ENCODE measurements at regions not wholly inside any gene's neighbourhood (a gene's known extent, or its start where the extent isn't known, plus 50 kb on each side); places are given as distances from the start of the nearest gene placed in this dataset.
A peak's percentile ranks its signal among the peaks of the same experiment; 100 is the strongest.

DNA sequence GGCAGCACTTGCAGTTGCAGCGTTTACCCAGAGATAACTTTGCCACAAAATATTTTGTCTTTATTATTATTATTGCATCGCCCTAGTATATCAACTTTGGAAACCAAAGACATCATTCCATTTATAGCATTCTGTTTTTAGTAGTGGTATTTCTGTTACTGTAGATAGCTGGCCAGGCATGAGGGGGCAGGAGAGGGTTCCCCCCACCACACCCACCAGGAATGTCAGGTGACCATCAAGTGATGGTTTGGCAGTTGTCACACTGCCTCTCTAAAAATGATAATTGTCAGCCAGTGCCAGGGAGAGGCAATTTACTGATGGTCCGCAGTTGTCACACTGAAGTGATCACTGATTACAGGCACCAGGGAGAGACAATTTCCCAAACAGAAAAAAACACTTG is 135.6 kb downstream of the TSEN15 start:
- TF ChIP-seq, protein P1, sequence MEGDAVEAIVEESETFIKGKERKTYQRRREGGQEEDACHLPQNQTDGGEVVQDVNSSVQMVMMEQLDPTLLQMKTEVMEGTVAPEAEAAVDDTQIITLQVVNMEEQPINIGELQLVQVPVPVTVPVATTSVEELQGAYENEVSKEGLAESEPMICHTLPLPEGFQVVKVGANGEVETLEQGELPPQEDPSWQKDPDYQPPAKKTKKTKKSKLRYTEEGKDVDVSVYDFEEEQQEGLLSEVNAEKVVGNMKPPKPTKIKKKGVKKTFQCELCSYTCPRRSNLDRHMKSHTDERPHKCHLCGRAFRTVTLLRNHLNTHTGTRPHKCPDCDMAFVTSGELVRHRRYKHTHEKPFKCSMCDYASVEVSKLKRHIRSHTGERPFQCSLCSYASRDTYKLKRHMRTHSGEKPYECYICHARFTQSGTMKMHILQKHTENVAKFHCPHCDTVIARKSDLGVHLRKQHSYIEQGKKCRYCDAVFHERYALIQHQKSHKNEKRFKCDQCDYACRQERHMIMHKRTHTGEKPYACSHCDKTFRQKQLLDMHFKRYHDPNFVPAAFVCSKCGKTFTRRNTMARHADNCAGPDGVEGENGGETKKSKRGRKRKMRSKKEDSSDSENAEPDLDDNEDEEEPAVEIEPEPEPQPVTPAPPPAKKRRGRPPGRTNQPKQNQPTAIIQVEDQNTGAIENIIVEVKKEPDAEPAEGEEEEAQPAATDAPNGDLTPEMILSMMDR (IDR thresholded peaks at IDR 0.05; ENCODE audit: borderline replicate concordance, extremely low read depth, insufficient read depth), result no peak
- H3K36me3 ChIP-seq (ENCODE audit: control insufficient read depth in 2 of 3, insufficient read depth in 3 of 3, low read length in 3 of 3), result no peaks in the 10 kb centered on the region
- peaks cover 0 to 5% (median 0%) of the 10 kb centered on the region in 3 donors for H3K4me1 ChIP-seq (ENCODE audit: control insufficient read depth in 2 of 3, insufficient read depth in 2 of 3, low read depth in 1 of 3, low read length in 3 of 3)
- DNase-seq (no peak), FAIRE-seq (no peak)
- H3K27me3 ChIP-seq (ENCODE audit: control insufficient read depth, insufficient read depth, low read length), result no peaks in the 10 kb centered on the region
- no peaks in the 10 kb centered on the region for H3K9me3 ChIP-seq (ENCODE audit: control insufficient read depth in 2 of 3, insufficient read depth in 1 of 3, low read length in 3 of 3)
- H3K27ac ChIP-seq (ENCODE audit: low read depth in 2 of 2, low read length in 2 of 2), result no peak overlapping the region
- intact Hi-C loops (cut with DNase I), result no loop called here
- H3K9ac ChIP-seq (ENCODE audit: low read length in 3 of 3), result no peak overlapping the region
- no peak overlapping the region for H3K4me3 ChIP-seq (ENCODE audit: low read length in 3 of 3)

DNA sequence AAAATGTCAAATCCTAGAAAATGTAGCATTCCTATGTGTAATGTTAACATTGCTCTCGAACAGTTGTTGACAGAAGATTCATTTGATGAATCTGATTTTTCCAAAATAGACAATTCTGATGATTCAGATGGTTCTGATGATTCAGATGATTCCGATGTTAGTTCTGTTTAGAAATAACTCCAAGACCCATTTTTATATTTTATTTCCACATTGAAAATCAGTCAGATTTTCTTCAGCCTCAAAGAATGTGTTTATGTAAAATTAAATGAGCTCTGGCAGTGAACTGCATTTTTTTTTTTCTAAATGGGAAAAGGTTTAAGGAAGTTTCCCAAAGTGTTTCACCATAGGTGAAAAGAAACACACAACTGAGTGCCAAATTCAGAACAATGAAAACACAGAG is 136.5 kb downstream of the TSEN15 start:
- no peaks in the 10 kb centered on the region for H3K9me3 ChIP-seq (ENCODE audit: control insufficient read depth in 2 of 3, insufficient read depth in 1 of 3, low read length in 3 of 3)
- no peak overlapping the region for H3K27ac ChIP-seq (ENCODE audit: low read depth in 2 of 2, low read length in 2 of 2)
- intact Hi-C loops (cut with DNase I), result no loop called here
- FAIRE-seq (no peak), DNase-seq (no peak)
- TF ChIP-seq, protein P1 (IDR thresholded peaks at IDR 0.05; ENCODE audit: borderline replicate concordance, extremely low read depth, insufficient read depth), result no peak
- no peaks in the 10 kb centered on the region for H3K27me3 ChIP-seq (ENCODE audit: control insufficient read depth, insufficient read depth, low read length)
- H3K4me3 ChIP-seq (ENCODE audit: low read length in 3 of 3), result no peak overlapping the region
- H3K9ac ChIP-seq (ENCODE audit: low read length in 3 of 3), result no peak overlapping the region
- H3K36me3 ChIP-seq (ENCODE audit: control insufficient read depth in 2 of 3, insufficient read depth in 3 of 3, low read length in 3 of 3), result no peaks in the 10 kb centered on the region
- peaks cover 0 to 5% (median 0%) of the 10 kb centered on the region in 3 donors for H3K4me1 ChIP-seq (ENCODE audit: control insufficient read depth in 2 of 3, insufficient read depth in 2 of 3, low read depth in 1 of 3, low read length in 3 of 3)

DNA sequence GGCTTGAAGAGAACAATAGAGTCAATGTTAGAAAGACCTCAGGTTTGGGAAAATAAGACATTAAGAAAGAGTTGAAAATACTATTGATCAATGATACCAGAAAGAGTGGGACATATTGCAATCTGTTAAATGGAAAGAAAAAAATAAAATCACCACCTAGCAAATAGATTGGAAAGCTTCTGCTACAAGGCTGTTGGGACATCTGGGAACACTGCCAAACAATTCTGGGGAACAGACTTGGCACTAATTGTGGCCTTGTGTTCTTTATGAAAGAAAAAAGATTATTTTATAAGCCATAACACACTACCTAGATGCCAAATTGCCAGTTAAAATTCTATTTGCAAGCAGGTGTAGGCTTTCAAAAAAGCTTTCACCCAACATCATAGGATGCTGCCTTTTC is 137.8 kb downstream of the TSEN15 start:
- Histone ChIP-seq H3K9ac (ENCODE audit: low read length in 3 of 3) (no peak overlapping the region), H3K27me3 (ENCODE audit: control insufficient read depth, insufficient read depth, low read length) (no peaks in the 10 kb centered on the region), H3K36me3 (ENCODE audit: control insufficient read depth in 2 of 3, insufficient read depth in 3 of 3, low read length in 3 of 3) (no peaks in the 10 kb centered on the region), H3K27ac (ENCODE audit: low read depth in 2 of 2, low read length in 2 of 2) (no peak overlapping the region), H3K4me1 (ENCODE audit: control insufficient read depth in 2 of 3, insufficient read depth in 2 of 3, low read depth in 1 of 3, low read length in 3 of 3) (peaks cover 0 to 5% (median 0%) of the 10 kb centered on the region in 3 donors), H3K9me3 (ENCODE audit: control insufficient read depth in 2 of 3, insufficient read depth in 1 of 3, low read length in 3 of 3) (no peaks in the 10 kb centered on the region), H3K4me3 (ENCODE audit: low read length in 3 of 3) (no peak overlapping the region)
- FAIRE-seq (no peak), DNase-seq (peak in 1 of 5 donors; percentile 24)
- intact Hi-C loops (cut with DNase I), result no loop called here
- TF ChIP-seq, protein P1 (IDR thresholded peaks at IDR 0.05; ENCODE audit: borderline replicate concordance, extremely low read depth, insufficient read depth), result no peak

DNA sequence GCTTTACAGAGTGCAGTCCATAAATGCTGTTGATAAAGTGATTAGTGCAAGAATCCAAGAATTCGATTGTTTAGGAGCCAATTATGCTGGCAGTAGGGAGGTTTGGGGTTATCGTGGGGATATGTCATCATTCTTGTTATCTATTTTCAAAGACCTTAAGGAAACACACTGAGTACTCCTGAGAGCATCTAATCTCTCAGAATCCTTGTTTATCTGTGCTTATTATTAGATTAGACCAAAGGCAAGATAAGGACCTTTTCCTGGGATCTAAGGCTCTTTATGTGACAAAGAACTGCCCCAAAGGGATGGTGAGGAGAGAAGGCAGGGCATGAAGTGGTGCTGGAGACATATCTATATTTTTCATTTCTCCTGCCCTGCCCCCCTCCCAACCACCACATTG is 139.1 kb downstream of the TSEN15 start:
- TF ChIP-seq, protein P1 (IDR thresholded peaks at IDR 0.05; ENCODE audit: borderline replicate concordance, extremely low read depth, insufficient read depth), result no peak
- no peak for FAIRE-seq
- Histone ChIP-seq H3K4me3 (ENCODE audit: low read length in 3 of 3) (no peak overlapping the region), H3K4me1 (ENCODE audit: control insufficient read depth in 2 of 3, insufficient read depth in 2 of 3, low read depth in 1 of 3, low read length in 3 of 3) (peaks cover 0 to 5% (median 0%) of the 10 kb centered on the region in 3 donors), H3K9me3 (ENCODE audit: control insufficient read depth in 2 of 3, insufficient read depth in 1 of 3, low read length in 3 of 3) (no peaks in the 10 kb centered on the region), H3K9ac (ENCODE audit: low read length in 3 of 3) (no peak overlapping the region), H3K27ac (ENCODE audit: low read depth in 2 of 2, low read length in 2 of 2) (no peak overlapping the region), H3K36me3 (ENCODE audit: control insufficient read depth in 2 of 3, insufficient read depth in 3 of 3, low read length in 3 of 3) (no peaks in the 10 kb centered on the region), H3K27me3 (ENCODE audit: control insufficient read depth, insufficient read depth, low read length) (no peaks in the 10 kb centered on the region)
- DNase-seq, result no peak
- intact Hi-C loops (cut with DNase I), result no loop called here

Measured in kidney (tissue), 13 donors.